Suprapubic skin (tissue), 4 donors: ENCODE measurements at regions not wholly inside any gene's neighbourhood (a gene's known extent, or its start where the extent isn't known, plus 50 kb on each side); places are given as distances from the start of the nearest gene placed in this dataset.

ENCODE experiments used
- CTCF ChIP-seq, 2 donors: fragments of 200-600 bp in 1 of 2; fragments of 450-650 bp in 1 of 2; sonication (generic) in 1 of 2; IDR thresholded peaks; one replicate each; pipeline ENCODE4 v1.5.1; 2016 to 2019; ENCODE audit warnings: antibody characterized with exemption in 2 of 2, mild to moderate bottlenecking in 1 of 2, moderate library complexity in 1 of 2
- POLR2A ChIP-seq, 2 donors: fragments of 450-650 bp; IDR thresholded peaks; one replicate each; pipeline ENCODE4 v1.6.1; 2017; ENCODE audit warnings: antibody characterized with exemption in 2 of 2, mild to moderate bottlenecking in 2 of 2, moderate library complexity in 2 of 2
- POLR2AphosphoS5 ChIP-seq, 3 donors: sonication (generic); formaldehyde crosslinking; IDR thresholded peaks; one replicate each; pipeline ENCODE4 v1.6.1; 2017; ENCODE audit warnings: antibody characterized with exemption in 3 of 3

- no peak for TF ChIP-seq CTCF (IDR thresholded peaks at IDR 0.05)
- TF ChIP-seq POLR2A (IDR thresholded peaks at IDR 0.05) = no peak
- TF ChIP-seq POLR2AphosphoS5 (IDR thresholded peaks at IDR 0.05) = no peak
Observed at GRCh38 chr5:73355108-73355507, 93.5 kb downstream of the FOXD1 start.
